Keratinocyte (primary cell): ENCODE measurements at regions not wholly inside any gene's neighbourhood (a gene's known extent, or its start where the extent isn't known, plus 50 kb on each side); places are given as distances from the start of the nearest gene placed in this dataset.

ENCODE experiments used
- DNase-seq: peaks from one replicate; pipeline ENCODE4 v3.0.0-alpha.2; 2011; ENCODE audit warnings: low read depth, missing footprints, low spot score
- FAIRE-seq: peaks from 2 replicates; lab custom pipeline; 2011; peaks lifted over from hg19 to GRCh38; lab: Jason Lieb, UNC
- H2AFZ ChIP-seq: 2 replicates; pipeline ENCODE4 v1.6.0; 2012; ENCODE audit warnings: low read length, control low read depth, inconsistent platforms; ENCODE audit not compliant: control insufficient read depth
- H3K27ac ChIP-seq: 2 replicates; pipeline ENCODE4 v1.5.1; 2011; ENCODE audit warnings: low read length; ENCODE audit not compliant: control insufficient read depth, insufficient read depth
- H3K27me3 ChIP-seq: 3 replicates; pipeline ENCODE4 v1.6.0; 2011; ENCODE audit warnings: low read length; ENCODE audit not compliant: control insufficient read depth, insufficient read depth; ENCODE audit errors: extremely low read depth
- H3K36me3 ChIP-seq, 2 experiments: 2 replicates in 1 of 2; 3 replicates in 1 of 2; pipeline ENCODE4 v1.5.1; 2011; ENCODE audit warnings: low read length in 2 of 2, mild to moderate bottlenecking in 1 of 2; ENCODE audit not compliant: control insufficient read depth in 2 of 2, insufficient read depth in 2 of 2; ENCODE audit errors: extremely low read depth in 1 of 2
- H3K4me1 ChIP-seq: 3 replicates; pipeline ENCODE4 v1.5.1; 2011; ENCODE audit warnings: low read length; ENCODE audit not compliant: control insufficient read depth, insufficient read depth; ENCODE audit errors: extremely low read depth
- H3K4me2 ChIP-seq: 3 replicates; pipeline ENCODE4 v1.6.0; 2011; ENCODE audit warnings: low read depth, low read length; ENCODE audit not compliant: control insufficient read depth, insufficient read depth; ENCODE audit errors: extremely low read depth
- H3K4me3 ChIP-seq, 3 experiments: fragments of 200-600 bp in 1 of 3; sonication (generic) in 1 of 3; 2 replicates in 2 of 3; 3 replicates in 1 of 3; pipeline ENCODE4 v1.5.1; 2011 to 2016; ENCODE audit warnings: low read length in 3 of 3, mild to moderate bottlenecking in 3 of 3, control low read depth in 2 of 3, inconsistent platforms in 1 of 3, low read depth in 1 of 3, mixed read lengths in 1 of 3, mixed run types in 1 of 3, moderate library complexity in 1 of 3; ENCODE audit not compliant: control insufficient read depth in 2 of 3, insufficient read depth in 2 of 3; ENCODE audit errors: extremely low read depth in 1 of 3
- H3K79me2 ChIP-seq: 2 replicates; pipeline ENCODE4 v1.6.0; 2012; ENCODE audit warnings: low read length; ENCODE audit not compliant: control insufficient read depth, insufficient read depth
- H3K9ac ChIP-seq: 3 replicates; pipeline ENCODE4 v1.6.0; 2011; ENCODE audit warnings: low read length; ENCODE audit not compliant: control insufficient read depth, insufficient read depth; ENCODE audit errors: extremely low read depth
- H3K9me1 ChIP-seq: 3 replicates; pipeline ENCODE4 v1.6.0; 2011; ENCODE audit warnings: low read length; ENCODE audit not compliant: control insufficient read depth, insufficient read depth; ENCODE audit errors: extremely low read depth
- H3K9me3 ChIP-seq: 2 replicates; pipeline ENCODE4 v1.5.1; 2012; ENCODE audit warnings: low read depth, low read length; ENCODE audit not compliant: control insufficient read depth
- H4K20me1 ChIP-seq: 3 replicates; pipeline ENCODE4 v1.6.0; 2011; ENCODE audit warnings: low read length; ENCODE audit not compliant: control insufficient read depth, insufficient read depth; ENCODE audit errors: extremely low read depth
- CTCF ChIP-seq, 3 experiments: IDR thresholded peaks in 1 of 3; conservative IDR thresholded peaks in 1 of 3; optimal IDR thresholded peaks in 1 of 3; 2 replicates in 2 of 3; 3 replicates in 1 of 3; pipeline versions ENCODE3 to v1.5.1; 2011; ENCODE audit warnings: low read length in 3 of 3, mild to moderate bottlenecking in 3 of 3, moderate library complexity in 2 of 3, control low read depth in 1 of 3, inconsistent platforms in 1 of 3; ENCODE audit not compliant: insufficient read depth in 2 of 3; ENCODE audit errors: extremely low read depth in 1 of 3
- EZH2 ChIP-seq: IDR thresholded peaks from one replicate; pipeline ENCODE4 v1.6.1; 2012; ENCODE audit warnings: inconsistent platforms, mild to moderate bottlenecking, low read length, moderate library complexity
- dilution Hi-C: fragments of 300-500 bp; cut with MboI; formaldehyde crosslinking; loops from one replicate; pipeline ENCODE4 v1.7.0; 2020; ENCODE audit warnings: low sequenced_read_pairs; ENCODE audit not compliant: extremely low pct_ligation_motif_present

DNA sequence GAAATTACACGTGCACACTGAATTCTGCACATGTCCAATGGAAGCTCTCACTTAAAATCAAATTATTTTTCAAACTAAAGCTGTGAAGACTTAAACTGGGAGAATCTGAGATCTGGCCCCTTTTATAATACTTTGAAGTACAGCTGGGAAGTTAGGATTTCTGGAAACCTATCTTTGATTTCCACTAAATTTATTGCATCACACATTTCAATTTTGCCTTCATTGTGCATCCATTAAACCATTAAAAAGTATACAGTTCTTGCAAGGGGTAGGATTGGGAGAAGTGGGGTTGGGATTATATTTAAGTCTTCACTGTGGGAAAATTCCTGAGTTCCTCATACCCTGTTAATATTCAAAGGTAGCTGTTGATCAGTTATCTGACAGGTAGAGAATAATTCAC is 1229.6 kb upstream of the ZEB2 start:
- H3K9me1 ChIP-seq: no peaks in the 10 kb centered on the region
- dilution Hi-C loops: no loop called here
- FAIRE-seq (no peak), DNase-seq (no peak)
- H3K9me3 ChIP-seq: no peaks in the 10 kb centered on the region
- no peak overlapping the region for H3K9ac ChIP-seq
- H3K27ac ChIP-seq: no peak overlapping the region
- no peak overlapping the region for H3K4me3 ChIP-seq
- TF ChIP-seq EZH2 (no peak), CTCF (optimal IDR thresholded peaks at IDR 0.05 in 1 of 3, IDR thresholded peaks at IDR 0.05 in 1 of 3, conservative IDR thresholded peaks at IDR 0.05 in 1 of 3; ENCODE audit: extremely low read depth in 1 of 3, insufficient read depth in 2 of 3, low read length in 3 of 3) (no peak)
- no peaks in the 10 kb centered on the region for H3K36me3 ChIP-seq
- peaks cover 9% of the 10 kb centered on the region for H3K4me1 ChIP-seq
- no peak overlapping the region for H2AFZ ChIP-seq
- H3K4me2 ChIP-seq: no peak overlapping the region
- no peaks in the 10 kb centered on the region for H3K79me2 ChIP-seq
- no peaks in the 10 kb centered on the region for H4K20me1 ChIP-seq
- H3K27me3 ChIP-seq: no peaks in the 10 kb centered on the region

DNA sequence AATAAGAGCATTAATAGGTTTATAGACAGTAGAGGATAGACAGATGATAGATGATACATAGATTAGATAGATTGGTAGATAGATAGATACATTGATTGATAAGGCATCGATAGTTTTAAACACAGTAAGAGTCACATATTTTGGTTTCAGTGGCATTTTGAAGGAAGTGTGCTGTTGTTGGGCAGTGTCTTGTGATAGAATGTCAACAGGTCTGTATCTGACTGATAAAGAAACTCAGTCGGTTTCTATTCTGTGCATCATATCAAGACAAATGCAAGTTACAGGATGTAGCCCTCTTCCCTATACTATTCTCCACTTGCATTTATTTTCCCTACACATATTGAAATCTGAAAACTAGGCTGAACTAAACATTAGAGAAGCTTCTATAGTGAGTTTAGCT is 1229.0 kb upstream of the ZEB2 start:
- Histone ChIP-seq H3K4me2 (no peak overlapping the region), H3K36me3 (no peaks in the 10 kb centered on the region), H3K79me2 (no peaks in the 10 kb centered on the region), H2AFZ (no peak overlapping the region), H3K9me3 (no peaks in the 10 kb centered on the region), H3K9me1 (no peaks in the 10 kb centered on the region), H3K4me3 (no peak overlapping the region), H3K4me1 (peaks cover 10% of the 10 kb centered on the region), H3K27me3 (no peaks in the 10 kb centered on the region), H3K27ac (no peak overlapping the region), H4K20me1 (no peaks in the 10 kb centered on the region), H3K9ac (no peak overlapping the region)
- DNase-seq: no peak
- TF ChIP-seq CTCF (optimal IDR thresholded peaks at IDR 0.05 in 1 of 3, IDR thresholded peaks at IDR 0.05 in 1 of 3, conservative IDR thresholded peaks at IDR 0.05 in 1 of 3; ENCODE audit: extremely low read depth in 1 of 3, insufficient read depth in 2 of 3, low read length in 3 of 3) (no peak), EZH2 (no peak)
- FAIRE-seq: no peak
- dilution Hi-C loops: no loop called here
